ENCODE measurements at regions not wholly inside any gene's neighbourhood (a gene's known extent, or its start where the extent isn't known, plus 50 kb on each side); places are given as distances from the start of the nearest gene placed in this dataset.

GRCh38 chr12:125315771-125316170 lies 250.5 kb downstream of the AACS start:
- Mint-ChIP-seq H3K27me3 (ENCODE audit: low read depth) (peaks cover 68% of the 10 kb centered on the region), H3K4me1 (peaks cover 13% of the 10 kb centered on the region)

GRCh38 chr12:125320177-125320576 lies 254.9 kb downstream of the AACS start:
- peaks cover 13% of the 10 kb centered on the region for H3K9me3 Mint-ChIP-seq
- no peaks in the 10 kb centered on the region for H3K36me3 Mint-ChIP-seq
- H3K27me3 Mint-ChIP-seq (ENCODE audit: low read depth): peaks cover 52% of the 10 kb centered on the region
- no peak overlapping the region for H3K27ac Mint-ChIP-seq
- no peaks in the 10 kb centered on the region for H3K4me1 Mint-ChIP-seq
- no peak overlapping the region for H3K4me3 Mint-ChIP-seq
- DNase-seq (ENCODE audit: low spot score in 2 of 2, unreplicated experiment in 2 of 2): no peak
- TF ChIP-seq CTCF (IDR thresholded peaks at IDR 0.05; ENCODE audit: unreplicated experiment): no peak

More at GRCh38 chr12:125315771-125316170, 250.5 kb downstream of the AACS start:
- H3K36me3 Mint-ChIP-seq: no peaks in the 10 kb centered on the region
- no peak for DNase-seq (ENCODE audit: low spot score in 2 of 2, unreplicated experiment in 2 of 2)
- no peak overlapping the region for H3K4me3 Mint-ChIP-seq
- H3K9me3 Mint-ChIP-seq: peaks cover under 1% of the 10 kb centered on the region
- H3K27ac Mint-ChIP-seq: no peak overlapping the region
- TF ChIP-seq CTCF (IDR thresholded peaks at IDR 0.05; ENCODE audit: unreplicated experiment): no peak

- Mint-ChIP-seq H3K4me1 (no peaks in the 10 kb centered on the region), H3K4me3 (no peak overlapping the region), H3K9me3 (peaks cover 20% of the 10 kb centered on the region), H3K27ac (no peak overlapping the region), H3K36me3 (no peaks in the 10 kb centered on the region), H3K27me3 (ENCODE audit: low read depth) (peaks cover 72% of the 10 kb centered on the region)
- no peak for DNase-seq (ENCODE audit: low spot score in 2 of 2, unreplicated experiment in 2 of 2)
- TF ChIP-seq CTCF (IDR thresholded peaks at IDR 0.05; ENCODE audit: unreplicated experiment): no peak
Measured at GRCh38 chr12:125324861-125325490, 259.7 kb downstream of the AACS start.

GRCh38 chr12:125329239-125330102 lies 264.2 kb downstream of the AACS start:
- no peak overlapping the region for H3K4me3 Mint-ChIP-seq
- no peak for TF ChIP-seq CTCF (IDR thresholded peaks at IDR 0.05; ENCODE audit: unreplicated experiment)
- H3K4me1 Mint-ChIP-seq: no peaks in the 10 kb centered on the region
- H3K27ac Mint-ChIP-seq: no peak overlapping the region
- no peak for DNase-seq (ENCODE audit: low spot score in 2 of 2, unreplicated experiment in 2 of 2)
- H3K9me3 Mint-ChIP-seq: peaks cover 8% of the 10 kb centered on the region
- H3K36me3 Mint-ChIP-seq: no peaks in the 10 kb centered on the region
- peaks cover 81% of the 10 kb centered on the region for H3K27me3 Mint-ChIP-seq (ENCODE audit: low read depth)

- Mint-ChIP-seq H3K27me3 (ENCODE audit: low read depth) (peaks cover 78% of the 10 kb centered on the region), H3K9me3 (peaks cover 8% of the 10 kb centered on the region), H3K4me1 (no peaks in the 10 kb centered on the region)
Measured at GRCh38 chr12:125330645-125331341, 265.6 kb downstream of the AACS start.

More at GRCh38 chr12:125330645-125331341, 265.6 kb downstream of the AACS start:
- peak; percentile 70 to 91 for DNase-seq (ENCODE audit: low spot score in 2 of 2, unreplicated experiment in 2 of 2)
- peak overlapping the region; percentile 64 for H3K4me3 Mint-ChIP-seq
- H3K36me3 Mint-ChIP-seq: no peaks in the 10 kb centered on the region
- no peak overlapping the region for H3K27ac Mint-ChIP-seq
- peak; percentile 87 for TF ChIP-seq CTCF (IDR thresholded peaks at IDR 0.05; ENCODE audit: unreplicated experiment)

Data from mesothelial cell of epicardium (in vitro differentiated cells).